ENCODE measurements at regions not wholly inside any gene's neighbourhood (a gene's known extent, or its start where the extent isn't known, plus 50 kb on each side); places are given as distances from the start of the nearest gene placed in this dataset.

DNA sequence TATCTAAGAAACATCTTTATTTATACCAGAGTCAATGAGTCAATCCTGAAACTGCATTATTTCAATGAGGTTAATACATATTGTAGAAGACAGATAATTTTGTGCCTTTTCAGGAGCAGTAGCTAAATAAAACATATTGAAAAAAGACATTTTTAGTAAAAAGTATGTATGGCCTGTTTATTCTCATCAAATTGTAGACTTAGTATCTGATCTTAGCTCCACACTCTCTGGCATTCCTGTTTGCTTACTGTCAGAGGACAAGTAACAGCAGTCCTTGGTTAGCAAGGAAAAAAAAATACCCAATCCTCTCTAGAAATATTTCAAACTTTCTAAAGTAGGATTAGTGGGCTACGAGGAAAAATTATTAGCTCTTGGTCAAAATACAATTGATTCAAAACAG lies 50.5 kb upstream of the GUCY1A1 start:
- TF ChIP-seq CTCF (IDR thresholded peaks at IDR 0.05) (no peak), POLR2A (IDR thresholded peaks at IDR 0.05) (no peak)
- DNase-seq = no peak
- Histone ChIP-seq H3K4me3 (no peak overlapping the region), H3K27me3 (no peaks in the 10 kb centered on the region), H3K9me3 (no peaks in the 10 kb centered on the region), H3K4me1 (no peaks in the 10 kb centered on the region), H3K36me3 (no peaks in the 10 kb centered on the region), H3K27ac (no peak overlapping the region)
- ATAC-seq = no peak
- 67% methylated on average over 1 of the region's 1 CpG for WGBS (ENCODE audit: insufficient coverage, low coverage, low lambda C conversion rate, missing lambda C conversion rate)
- intact Hi-C loops (cut with DNase I) = no loop called here

DNA sequence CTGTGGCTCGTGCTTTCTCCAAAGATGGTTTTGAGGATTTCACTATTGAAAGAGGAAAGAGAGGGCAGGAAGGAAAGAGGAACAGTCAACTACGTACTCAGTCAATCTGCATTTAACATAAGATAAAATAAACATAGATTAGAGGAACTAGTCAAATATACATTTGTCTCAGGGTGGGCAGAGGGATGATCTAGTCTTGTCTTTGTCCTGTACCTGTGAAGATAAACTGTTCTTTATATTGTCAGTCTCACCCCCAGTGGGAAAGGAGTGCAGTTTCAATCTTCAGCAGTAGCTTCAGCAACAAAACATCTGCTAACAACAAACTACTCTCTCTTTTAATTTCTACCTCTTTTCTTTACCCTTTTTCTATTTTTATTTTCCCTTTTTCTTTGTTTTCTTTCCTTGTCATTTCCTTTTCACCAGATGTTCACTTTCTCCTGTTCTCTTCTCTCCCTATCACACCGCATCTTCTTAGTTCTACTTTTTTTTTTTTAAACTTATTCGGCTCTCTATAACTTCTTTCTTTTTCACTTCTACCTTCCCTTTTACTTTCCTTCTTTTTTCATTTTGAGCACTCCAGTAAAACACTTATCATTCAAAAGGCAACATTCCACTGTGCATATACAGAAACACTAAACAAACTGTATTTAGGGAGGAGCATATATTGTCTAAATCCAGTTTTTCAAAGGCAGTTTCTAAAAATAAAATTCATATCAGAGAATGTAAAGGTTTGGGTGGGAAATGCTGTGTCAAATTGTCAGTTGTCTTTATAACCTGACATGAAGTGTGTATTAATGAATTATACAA lies 51.4 kb upstream of the GUCY1A1 start:
- ATAC-seq = no peak

GRCh38 chr4:155614111-155614762 lies 52.4 kb upstream of the GUCY1A1 start:
- H3K27me3 ChIP-seq = no peaks in the 10 kb centered on the region
- no peaks in the 10 kb centered on the region for H3K9me3 ChIP-seq
- H3K36me3 ChIP-seq = no peaks in the 10 kb centered on the region
- DNase-seq = no peak
- no peak overlapping the region for H3K4me3 ChIP-seq
- H3K27ac ChIP-seq = no peak overlapping the region
- TF ChIP-seq POLR2A (IDR thresholded peaks at IDR 0.05) (no peak), CTCF (IDR thresholded peaks at IDR 0.05) (no peak)
- no peak for ATAC-seq
- 100% methylated on average over 1 of the region's 1 CpG for WGBS (ENCODE audit: insufficient coverage, low coverage, low lambda C conversion rate, missing lambda C conversion rate)
- intact Hi-C loops (cut with DNase I) = no loop called here
- no peaks in the 10 kb centered on the region for H3K4me1 ChIP-seq

More for the DNA sequence above, 51.4 kb upstream of the GUCY1A1 start:
- DNase-seq = no peak
- no peak for TF ChIP-seq POLR2A (IDR thresholded peaks at IDR 0.05)
- Histone ChIP-seq H3K4me1 (no peaks in the 10 kb centered on the region), H3K36me3 (no peaks in the 10 kb centered on the region), H3K27me3 (no peaks in the 10 kb centered on the region), H3K9me3 (no peaks in the 10 kb centered on the region), H3K4me3 (no peak overlapping the region), H3K27ac (no peak overlapping the region)
- intact Hi-C loops (cut with DNase I) = no loop called here
- 41% methylated on average over 3 of the region's 4 CpGs for WGBS (ENCODE audit: insufficient coverage, low coverage, low lambda C conversion rate, missing lambda C conversion rate)

- intact Hi-C loops (cut with DNase I) = no loop called here
- ATAC-seq (peak in 2 of 4 donors; percentile 14 to 27), DNase-seq (no peak)
- Histone ChIP-seq H3K4me3 (no peak overlapping the region), H3K27me3 (no peaks in the 10 kb centered on the region), H3K36me3 (no peaks in the 10 kb centered on the region), H3K9me3 (no peaks in the 10 kb centered on the region), H3K27ac (no peak overlapping the region), H3K4me1 (no peaks in the 10 kb centered on the region)
- 90% methylated on average over 2 of the region's 2 CpGs for WGBS (ENCODE audit: insufficient coverage, low coverage, low lambda C conversion rate, missing lambda C conversion rate)
- TF ChIP-seq CTCF (IDR thresholded peaks at IDR 0.05) (no peak), POLR2A (IDR thresholded peaks at IDR 0.05) (no peak)
Observed at GRCh38 chr4:155612074-155612473, 54.6 kb upstream of the GUCY1A1 start.

GRCh38 chr4:155611501-155611900 lies 55.1 kb upstream of the GUCY1A1 start:
- ATAC-seq (no peak), DNase-seq (no peak)
- WGBS (ENCODE audit: insufficient coverage, low coverage, low lambda C conversion rate, missing lambda C conversion rate) = 74% methylated on average over 4 of the region's 4 CpGs

More at GRCh38 chr4:155611501-155611900, 55.1 kb upstream of the GUCY1A1 start:
- Histone ChIP-seq H3K27ac (no peak overlapping the region), H3K27me3 (no peaks in the 10 kb centered on the region), H3K9me3 (no peaks in the 10 kb centered on the region), H3K4me1 (no peaks in the 10 kb centered on the region), H3K4me3 (no peak overlapping the region), H3K36me3 (no peaks in the 10 kb centered on the region)
- no peak for TF ChIP-seq POLR2A (IDR thresholded peaks at IDR 0.05)
- no peak for TF ChIP-seq CTCF (IDR thresholded peaks at IDR 0.05)
- intact Hi-C loops (cut with DNase I) = no loop called here
